IPS-20b (cell line): ENCODE measurements at regions not wholly inside any gene's neighbourhood (a gene's known extent, or its start where the extent isn't known, plus 50 kb on each side); places are given as distances from the start of the nearest gene placed in this dataset.

ENCODE experiments used
- H3K27ac ChIP-seq: one replicate; pipeline ENCODE4 v1.5.1; 2013; ENCODE audit warnings: low read length
- H3K27me3 ChIP-seq: 2 replicates; pipeline ENCODE4 v1.6.1; 2013; ENCODE audit warnings: mild to moderate bottlenecking, low read length, inconsistent platforms; ENCODE audit not compliant: insufficient read depth
- H3K36me3 ChIP-seq: 2 replicates; pipeline ENCODE4 v1.6.1; 2013; ENCODE audit warnings: low read depth, mild to moderate bottlenecking, inconsistent platforms, low read length, moderate library complexity; ENCODE audit not compliant: insufficient read depth
- H3K4me1 ChIP-seq: 2 replicates; pipeline ENCODE4 v1.6.1; 2013; ENCODE audit warnings: mild to moderate bottlenecking, control low read depth, inconsistent platforms, low read length, moderate library complexity; ENCODE audit not compliant: insufficient read depth
- H3K4me3 ChIP-seq: 2 replicates; pipeline ENCODE4 v1.5.1; 2013; ENCODE audit warnings: mild to moderate bottlenecking, low read length, inconsistent platforms
- H3K9ac ChIP-seq: 2 replicates; pipeline ENCODE4 v1.6.1; 2013; ENCODE audit warnings: low read depth, mild to moderate bottlenecking, inconsistent platforms, low read length, moderate library complexity
- H3K9me3 ChIP-seq: 2 replicates; pipeline ENCODE4 v1.6.1; 2013; ENCODE audit warnings: mild to moderate bottlenecking, low read depth, low read length, inconsistent platforms; ENCODE audit not compliant: insufficient read depth

- no peak overlapping the region for H3K27ac ChIP-seq
These were observed 189.4 kb upstream of the STEAP4 start for GRCh38 chr7:88495881-88496725.

GRCh38 chr7:88492153-88492552 lies 185.5 kb upstream of the STEAP4 start:
- no peaks in the 10 kb centered on the region for H3K27me3 ChIP-seq
- H3K4me1 ChIP-seq, result peaks cover 7% of the 10 kb centered on the region; the same call in 1 of the 2 replicates
- no peak overlapping the region for H3K27ac ChIP-seq

More at GRCh38 chr7:88495881-88496725, 189.4 kb upstream of the STEAP4 start:
- Histone ChIP-seq H3K36me3 (no peaks in the 10 kb centered on the region), H3K4me1 (peaks cover 5% of the 10 kb centered on the region; the same call in 1 of the 2 replicates), H3K27me3 (no peaks in the 10 kb centered on the region), H3K4me3 (no peak overlapping the region), H3K9ac (no peak overlapping the region), H3K9me3 (no peaks in the 10 kb centered on the region)

GRCh38 chr7:88490874-88491273 lies 184.2 kb upstream of the STEAP4 start:
- H3K4me1 ChIP-seq, result peaks cover 7% of the 10 kb centered on the region; the same call in 1 of the 2 replicates
- no peaks in the 10 kb centered on the region for H3K27me3 ChIP-seq
- no peak overlapping the region for H3K27ac ChIP-seq
- H3K9me3 ChIP-seq, result no peaks in the 10 kb centered on the region
- no peak overlapping the region for H3K9ac ChIP-seq
- no peak overlapping the region for H3K4me3 ChIP-seq
- no peaks in the 10 kb centered on the region for H3K36me3 ChIP-seq

More at GRCh38 chr7:88492153-88492552, 185.5 kb upstream of the STEAP4 start:
- Histone ChIP-seq H3K9ac (no peak overlapping the region), H3K36me3 (no peaks in the 10 kb centered on the region), H3K4me3 (no peak overlapping the region), H3K9me3 (no peaks in the 10 kb centered on the region)

- H3K9me3 ChIP-seq, result no peaks in the 10 kb centered on the region
- no peak overlapping the region for H3K4me3 ChIP-seq
- no peak overlapping the region for H3K27ac ChIP-seq
- H3K9ac ChIP-seq, result no peak overlapping the region
- peaks cover 7% of the 10 kb centered on the region; the same call in 1 of the 2 replicates for H3K4me1 ChIP-seq
- no peaks in the 10 kb centered on the region for H3K27me3 ChIP-seq
- no peaks in the 10 kb centered on the region for H3K36me3 ChIP-seq
These were observed 183.5 kb upstream of the STEAP4 start for GRCh38 chr7:88490161-88490560.

GRCh38 chr7:88485821-88486220 lies 179.1 kb upstream of the STEAP4 start:
- H3K9me3 ChIP-seq, result no peaks in the 10 kb centered on the region
- H3K36me3 ChIP-seq, result no peaks in the 10 kb centered on the region
- H3K4me1 ChIP-seq, result peaks cover under 1% of the 10 kb centered on the region; the same call in 1 of the 2 replicates
- no peak overlapping the region for H3K27ac ChIP-seq
- H3K4me3 ChIP-seq, result no peak overlapping the region
- H3K27me3 ChIP-seq, result no peaks in the 10 kb centered on the region
- H3K9ac ChIP-seq, result no peak overlapping the region

- no peaks in the 10 kb centered on the region for H3K4me1 ChIP-seq
- no peaks in the 10 kb centered on the region for H3K9me3 ChIP-seq
- no peak overlapping the region for H3K27ac ChIP-seq
- no peak overlapping the region for H3K4me3 ChIP-seq
- no peaks in the 10 kb centered on the region for H3K36me3 ChIP-seq
- H3K27me3 ChIP-seq, result no peaks in the 10 kb centered on the region
- H3K9ac ChIP-seq, result no peak overlapping the region
These were observed 177.9 kb upstream of the STEAP4 start for GRCh38 chr7:88484551-88484950.

- no peak overlapping the region for H3K9ac ChIP-seq
- no peaks in the 10 kb centered on the region for H3K27me3 ChIP-seq
- no peaks in the 10 kb centered on the region for H3K36me3 ChIP-seq
- no peak overlapping the region for H3K27ac ChIP-seq
- H3K9me3 ChIP-seq, result no peaks in the 10 kb centered on the region
- no peaks in the 10 kb centered on the region for H3K4me1 ChIP-seq
- H3K4me3 ChIP-seq, result no peak overlapping the region
These were observed 174.2 kb upstream of the STEAP4 start for GRCh38 chr7:88480896-88481295.

GRCh38 chr7:88480271-88480670 lies 173.6 kb upstream of the STEAP4 start:
- Histone ChIP-seq H3K4me3 (no peak overlapping the region), H3K27ac (no peak overlapping the region), H3K9me3 (no peaks in the 10 kb centered on the region), H3K36me3 (no peaks in the 10 kb centered on the region), H3K27me3 (no peaks in the 10 kb centered on the region), H3K9ac (no peak overlapping the region), H3K4me1 (no peaks in the 10 kb centered on the region)

GRCh38 chr7:88477976-88478375 lies 171.3 kb upstream of the STEAP4 start:
- H3K36me3 ChIP-seq, result no peaks in the 10 kb centered on the region
- no peak overlapping the region for H3K4me3 ChIP-seq
- H3K4me1 ChIP-seq, result no peaks in the 10 kb centered on the region
- no peak overlapping the region for H3K27ac ChIP-seq
- H3K27me3 ChIP-seq, result no peaks in the 10 kb centered on the region
- no peak overlapping the region for H3K9ac ChIP-seq
- H3K9me3 ChIP-seq, result no peaks in the 10 kb centered on the region

- Histone ChIP-seq H3K27ac (no peak overlapping the region), H3K9ac (no peak overlapping the region), H3K36me3 (no peaks in the 10 kb centered on the region), H3K4me3 (no peak overlapping the region), H3K4me1 (no peaks in the 10 kb centered on the region), H3K9me3 (no peaks in the 10 kb centered on the region), H3K27me3 (no peaks in the 10 kb centered on the region)
These were observed 158.9 kb upstream of the STEAP4 start for GRCh38 chr7:88465600-88465999.

GRCh38 chr7:88462799-88463198 lies 156.1 kb upstream of the STEAP4 start:
- no peaks in the 10 kb centered on the region for H3K36me3 ChIP-seq
- H3K4me3 ChIP-seq, result no peak overlapping the region
- no peaks in the 10 kb centered on the region for H3K9me3 ChIP-seq
- H3K27me3 ChIP-seq, result no peaks in the 10 kb centered on the region
- no peak overlapping the region for H3K9ac ChIP-seq
- H3K4me1 ChIP-seq, result no peaks in the 10 kb centered on the region
- H3K27ac ChIP-seq, result no peak overlapping the region

- H3K9ac ChIP-seq, result no peak overlapping the region
- no peaks in the 10 kb centered on the region for H3K36me3 ChIP-seq
- H3K27ac ChIP-seq, result no peak overlapping the region
- no peaks in the 10 kb centered on the region for H3K4me1 ChIP-seq
- H3K27me3 ChIP-seq, result no peaks in the 10 kb centered on the region
- no peak overlapping the region for H3K4me3 ChIP-seq
- H3K9me3 ChIP-seq, result no peaks in the 10 kb centered on the region
These were observed 154.0 kb upstream of the STEAP4 start for GRCh38 chr7:88460650-88461049.
